Parathyroid adenoma (tissue), 2 donors: ENCODE measurements at regions not wholly inside any gene's neighbourhood (a gene's known extent, or its start where the extent isn't known, plus 50 kb on each side); places are given as distances from the start of the nearest gene placed in this dataset.
"Not testable (repeated sequence)": the region's sequence is repeated elsewhere in the genome, so short reads cannot be mapped to it uniquely, and the experiment has no call there.

Experiments used
- H2AFZ ChIP-seq: fragments of 300-600 bp; sonication (generic); one replicate; pipeline ENCODE4 v1.7.0; 2017; ENCODE audit warnings: antibody characterized with exemption, mild to moderate bottlenecking
- H3K27ac ChIP-seq: fragments of 300-600 bp; sonication (generic); one replicate; pipeline ENCODE4 v1.7.0; 2017
- H3K27me3 ChIP-seq: fragments of 300-600 bp; sonication (generic); one replicate; pipeline ENCODE4 v1.7.0; 2017; ENCODE audit warnings: low read length; ENCODE audit not compliant: control insufficient read depth, insufficient read depth
- H3K36me3 ChIP-seq: fragments of 300-600 bp; sonication (generic); one replicate; pipeline ENCODE4 v1.7.0; 2017; ENCODE audit warnings: low read length; ENCODE audit not compliant: control insufficient read depth, insufficient read depth
- H3K4me1 ChIP-seq: fragments of 300-600 bp; sonication (generic); one replicate; pipeline ENCODE4 v1.7.0; 2017; ENCODE audit warnings: control low read depth
- H3K4me2 ChIP-seq: fragments of 300-600 bp; sonication (generic); one replicate; pipeline ENCODE4 v1.7.0; 2017; ENCODE audit warnings: low read length
- H3K4me3 ChIP-seq: fragments of 300-600 bp; sonication (generic); one replicate; pipeline ENCODE4 v1.7.0; 2017; ENCODE audit warnings: low read depth, low read length
- H3K79me2 ChIP-seq: fragments of 300-600 bp; sonication (generic); one replicate; pipeline ENCODE4 v1.7.0; 2017; ENCODE audit warnings: control low read depth
- H3K9ac ChIP-seq: fragments of 300-600 bp; sonication (generic); one replicate; pipeline ENCODE4 v1.7.0; 2017; ENCODE audit warnings: mild to moderate bottlenecking
- H3K9me3 ChIP-seq: fragments of 300-600 bp; sonication (generic); one replicate; pipeline ENCODE4 v1.7.0; 2017; ENCODE audit warnings: low read length; ENCODE audit not compliant: control insufficient read depth
- TF ChIP-seq, protein P1 (sequence below): fragments of 300-600 bp; sonication (generic); IDR thresholded peaks from one replicate; pipeline ENCODE4 v1.7.0; 2017; ENCODE audit warnings: antibody characterized with exemption, mild to moderate bottlenecking
- donor health status: primary hyperparathyroidism.

GRCh38 chr9:22189471-22189870 is 180.4 kb upstream of the CDKN2B start:
- no peak overlapping the region for H3K27ac ChIP-seq
- H3K36me3 ChIP-seq = no peaks in the 10 kb centered on the region
- TF ChIP-seq, protein P1, sequence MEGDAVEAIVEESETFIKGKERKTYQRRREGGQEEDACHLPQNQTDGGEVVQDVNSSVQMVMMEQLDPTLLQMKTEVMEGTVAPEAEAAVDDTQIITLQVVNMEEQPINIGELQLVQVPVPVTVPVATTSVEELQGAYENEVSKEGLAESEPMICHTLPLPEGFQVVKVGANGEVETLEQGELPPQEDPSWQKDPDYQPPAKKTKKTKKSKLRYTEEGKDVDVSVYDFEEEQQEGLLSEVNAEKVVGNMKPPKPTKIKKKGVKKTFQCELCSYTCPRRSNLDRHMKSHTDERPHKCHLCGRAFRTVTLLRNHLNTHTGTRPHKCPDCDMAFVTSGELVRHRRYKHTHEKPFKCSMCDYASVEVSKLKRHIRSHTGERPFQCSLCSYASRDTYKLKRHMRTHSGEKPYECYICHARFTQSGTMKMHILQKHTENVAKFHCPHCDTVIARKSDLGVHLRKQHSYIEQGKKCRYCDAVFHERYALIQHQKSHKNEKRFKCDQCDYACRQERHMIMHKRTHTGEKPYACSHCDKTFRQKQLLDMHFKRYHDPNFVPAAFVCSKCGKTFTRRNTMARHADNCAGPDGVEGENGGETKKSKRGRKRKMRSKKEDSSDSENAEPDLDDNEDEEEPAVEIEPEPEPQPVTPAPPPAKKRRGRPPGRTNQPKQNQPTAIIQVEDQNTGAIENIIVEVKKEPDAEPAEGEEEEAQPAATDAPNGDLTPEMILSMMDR = no peak
- H3K4me3 ChIP-seq = no peak overlapping the region
- H3K27me3 ChIP-seq = no peaks in the 10 kb centered on the region
- H2AFZ ChIP-seq = no peak overlapping the region
- H3K4me2 ChIP-seq = no peak overlapping the region
- no peaks in the 10 kb centered on the region for H3K79me2 ChIP-seq
- no peak overlapping the region for H3K9ac ChIP-seq
- H3K4me1 ChIP-seq = no peaks in the 10 kb centered on the region
- H3K9me3 ChIP-seq = no peaks in the 10 kb centered on the region

DNA sequence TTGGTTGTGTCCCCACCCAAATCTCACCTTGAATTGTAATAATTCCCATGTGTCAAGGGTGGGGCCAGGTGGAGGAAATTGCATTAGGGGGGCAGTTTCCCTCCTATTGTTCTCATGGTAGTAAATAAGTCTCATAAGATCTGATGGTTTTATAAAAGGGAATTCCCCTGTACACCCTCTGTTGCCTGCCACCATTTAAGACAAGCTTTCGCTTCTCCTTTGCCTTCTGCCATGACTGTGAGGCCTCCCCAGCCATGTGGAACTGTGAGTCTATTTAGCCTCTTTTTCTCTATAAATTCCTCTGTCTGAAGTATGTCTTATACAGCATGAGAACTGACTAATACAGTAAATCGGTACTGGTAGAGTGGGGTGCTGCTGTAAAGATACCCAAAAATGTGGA is 187.9 kb upstream of the CDKN2B start:
- H2AFZ ChIP-seq, H3K9ac ChIP-seq, H3K36me3 ChIP-seq, H3K9me3 ChIP-seq, H3K79me2 ChIP-seq, H3K4me2 ChIP-seq, H3K27ac ChIP-seq, H3K27me3 ChIP-seq, H3K4me1 ChIP-seq, H3K4me3 ChIP-seq: not testable (repeated sequence)

DNA sequence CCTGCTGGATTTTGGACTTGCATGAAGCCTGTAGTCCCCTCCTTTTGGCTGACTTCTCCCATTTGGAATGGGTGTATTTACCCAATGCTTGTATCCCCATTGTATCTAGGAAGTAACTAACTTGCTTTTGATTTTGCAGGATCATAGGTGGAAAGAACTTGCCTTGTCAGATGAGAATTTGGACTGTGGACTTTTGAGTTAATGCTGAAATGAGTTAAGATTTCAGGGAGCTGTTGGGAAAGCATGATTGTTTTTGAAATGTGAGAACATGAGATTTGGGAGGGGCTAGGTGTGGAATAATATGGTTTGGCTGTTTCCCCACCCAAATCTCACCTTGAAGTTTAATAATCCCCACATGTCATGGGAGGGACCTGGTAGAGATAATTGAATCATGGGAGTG is 189.6 kb upstream of the CDKN2B start:
- H3K79me2 ChIP-seq = no peaks in the 10 kb centered on the region
- TF ChIP-seq, protein P1 = no peak
- H3K4me2 ChIP-seq = no peak overlapping the region
- no peak overlapping the region for H3K9ac ChIP-seq
- no peak overlapping the region for H3K4me3 ChIP-seq
- H2AFZ ChIP-seq = no peak overlapping the region
- H3K27me3 ChIP-seq = no peaks in the 10 kb centered on the region
- H3K4me1 ChIP-seq = no peaks in the 10 kb centered on the region
- no peak overlapping the region for H3K27ac ChIP-seq
- H3K36me3 ChIP-seq = no peaks in the 10 kb centered on the region
- no peaks in the 10 kb centered on the region for H3K9me3 ChIP-seq

DNA sequence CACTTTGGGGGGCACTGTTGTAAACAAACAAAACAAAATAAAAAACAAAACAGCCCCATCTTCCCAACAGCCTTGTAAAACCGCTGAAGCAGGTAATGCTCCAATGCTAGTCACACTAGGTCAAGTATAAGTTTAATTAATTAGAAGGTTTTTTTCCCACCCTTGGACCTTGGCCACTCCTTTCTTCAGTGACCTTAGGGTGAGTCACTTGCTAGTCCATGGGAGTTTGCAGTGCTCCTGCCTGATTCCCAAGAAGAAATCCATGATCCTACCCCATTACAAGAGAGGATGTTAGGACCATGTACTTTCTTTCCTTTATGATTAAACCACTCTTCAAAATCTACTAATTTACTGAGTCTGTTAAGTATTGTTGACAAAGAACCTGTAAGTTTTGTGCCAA is 192.2 kb upstream of the CDKN2B start:
- Histone ChIP-seq H3K4me1 (no peaks in the 10 kb centered on the region), H3K9me3 (no peaks in the 10 kb centered on the region), H3K4me2 (no peak overlapping the region), H3K36me3 (no peaks in the 10 kb centered on the region), H3K27ac (no peak overlapping the region), H2AFZ (no peak overlapping the region), H3K4me3 (no peak overlapping the region), H3K9ac (no peak overlapping the region), H3K27me3 (no peaks in the 10 kb centered on the region), H3K79me2 (no peaks in the 10 kb centered on the region)
- TF ChIP-seq, protein P1 = no peak

GRCh38 chr9:22203371-22204138 is 194.4 kb upstream of the CDKN2B start:
- no peaks in the 10 kb centered on the region for H3K79me2 ChIP-seq
- H2AFZ ChIP-seq = no peak overlapping the region
- no peak overlapping the region for H3K27ac ChIP-seq
- TF ChIP-seq, protein P1 = no peak
- no peaks in the 10 kb centered on the region for H3K9me3 ChIP-seq
- no peaks in the 10 kb centered on the region for H3K27me3 ChIP-seq
- no peaks in the 10 kb centered on the region for H3K36me3 ChIP-seq
- no peak overlapping the region for H3K9ac ChIP-seq
- H3K4me3 ChIP-seq = no peak overlapping the region
- no peak overlapping the region for H3K4me2 ChIP-seq
- H3K4me1 ChIP-seq = no peaks in the 10 kb centered on the region
